ENCODE measurements at regions not wholly inside any gene's neighbourhood (a gene's known extent, or its start where the extent isn't known, plus 50 kb on each side); places are given as distances from the start of the nearest gene placed in this dataset.

GRCh38 chr3:72441284-72441994, 406.8 kb downstream of the SHQ1 start:
- H3K4me3 ChIP-seq (ENCODE audit: low read depth, low read length) = no peak overlapping the region

GRCh38 chr3:72440491-72440890, 407.8 kb downstream of the SHQ1 start:
- no peak overlapping the region for H3K4me3 ChIP-seq (ENCODE audit: low read depth, low read length)

GRCh38 chr3:72439321-72440183, 408.7 kb downstream of the SHQ1 start:
- no peak overlapping the region for H3K4me3 ChIP-seq (ENCODE audit: low read depth, low read length)

- H3K4me3 ChIP-seq (ENCODE audit: low read depth, low read length) = no peak overlapping the region
Observed at GRCh38 chr3:72437661-72438406, 410.4 kb downstream of the SHQ1 start.

- H3K4me3 ChIP-seq (ENCODE audit: low read depth, low read length) = no peak overlapping the region
Observed at GRCh38 chr3:72436863-72437592, 411.2 kb downstream of the SHQ1 start.

GRCh38 chr3:72434296-72434695, 413.9 kb downstream of the SHQ1 start:
- H3K4me3 ChIP-seq (ENCODE audit: low read depth, low read length) = no peak overlapping the region

DNA sequence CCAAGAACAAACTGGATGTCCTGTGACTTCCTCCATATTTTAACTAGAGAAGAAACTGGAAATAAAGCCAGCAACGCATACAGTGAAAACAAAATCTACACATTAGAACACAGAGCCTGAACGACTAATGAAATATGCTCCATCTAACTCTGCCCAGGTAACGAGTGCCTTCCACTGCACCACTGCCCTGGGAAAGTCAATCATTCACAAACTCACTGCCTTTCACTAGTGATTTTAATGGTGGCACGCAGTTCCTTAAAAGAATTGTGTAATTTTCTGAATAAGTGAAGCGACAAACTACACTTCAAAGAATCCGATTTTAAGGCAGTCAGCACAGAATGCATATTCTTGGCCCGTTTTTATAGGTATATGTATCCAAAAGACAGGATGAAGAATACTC, 416.0 kb downstream of the SHQ1 start:
- no peak overlapping the region for H3K4me3 ChIP-seq (ENCODE audit: low read depth, low read length)

- no peak overlapping the region for H3K4me3 ChIP-seq (ENCODE audit: low read depth, low read length)
Observed at GRCh38 chr3:72429589-72430353, 418.5 kb downstream of the SHQ1 start.

- H3K4me3 ChIP-seq (ENCODE audit: low read depth, low read length) = no peak overlapping the region
Observed at GRCh38 chr3:72428803-72429202, 419.4 kb downstream of the SHQ1 start.

DNA sequence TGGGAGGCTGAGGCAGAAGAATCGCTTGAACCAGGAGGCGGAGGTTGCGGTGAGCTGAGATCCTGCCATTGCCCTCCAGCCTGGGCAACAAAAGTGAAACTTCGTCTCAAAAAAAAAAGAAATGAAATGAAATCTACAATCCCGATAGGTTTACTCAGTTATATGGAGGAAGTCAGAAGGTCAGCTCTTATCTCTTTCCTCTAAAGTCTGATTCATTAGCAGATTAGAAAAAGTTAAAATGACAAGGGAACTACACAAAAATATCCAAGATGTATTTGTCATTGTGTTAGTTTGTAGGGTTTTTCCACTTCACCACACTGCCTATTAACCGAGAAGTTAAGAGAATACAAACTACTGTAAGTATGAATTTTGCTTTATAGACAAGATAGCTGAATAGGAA, 420.6 kb downstream of the SHQ1 start:
- no peak overlapping the region for H3K4me3 ChIP-seq (ENCODE audit: low read depth, low read length)

- H3K4me3 ChIP-seq (ENCODE audit: low read depth, low read length) = no peak overlapping the region
Observed at GRCh38 chr3:72426618-72427397, 421.4 kb downstream of the SHQ1 start.

DNA sequence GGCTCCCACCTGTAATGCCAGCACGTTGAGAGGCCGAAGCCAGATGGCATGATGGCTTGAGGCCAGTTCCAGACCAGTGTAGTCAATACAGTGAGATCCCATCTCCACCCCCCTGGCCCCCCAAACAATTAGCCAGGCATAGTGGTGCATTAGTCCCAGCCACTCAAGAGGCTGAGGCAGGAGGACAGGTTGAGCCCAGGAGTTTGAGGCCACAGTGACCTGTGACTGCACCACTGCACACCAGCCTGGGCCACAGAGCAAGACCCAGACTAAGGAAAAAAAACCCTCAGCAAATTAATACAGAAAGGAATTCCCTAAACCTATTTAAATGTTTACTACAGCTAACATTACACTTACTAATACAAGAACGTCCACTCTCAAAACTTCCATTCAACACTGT, 424.6 kb downstream of the SHQ1 start:
- H3K4me3 ChIP-seq (ENCODE audit: low read depth, low read length) = no peak overlapping the region

- H3K4me3 ChIP-seq (ENCODE audit: low read depth, low read length) = no peak overlapping the region
Observed at GRCh38 chr3:72421786-72422185, 426.5 kb downstream of the SHQ1 start.

- no peak overlapping the region for H3K4me3 ChIP-seq (ENCODE audit: low read depth, low read length)
Observed at GRCh38 chr3:72421126-72421525, 427.1 kb downstream of the SHQ1 start.

DNA sequence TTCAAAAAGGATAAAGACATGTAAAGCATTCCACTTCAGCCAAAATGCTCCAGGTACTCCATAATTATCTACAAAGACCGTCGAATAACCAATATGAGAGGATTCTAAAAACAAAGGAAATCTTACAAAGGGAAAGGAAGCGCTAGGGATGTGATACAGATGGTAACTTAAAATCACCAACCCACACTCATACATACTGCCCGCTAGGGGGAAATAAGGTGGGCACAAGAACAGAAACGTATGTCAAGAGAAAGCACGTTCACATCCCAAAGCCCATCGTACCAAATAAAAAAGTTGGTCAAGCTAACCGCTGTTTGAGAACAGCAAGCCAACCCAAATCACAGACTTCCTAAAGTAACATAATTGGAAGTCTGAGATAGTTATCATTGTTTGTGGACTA, 429.4 kb downstream of the SHQ1 start:
- H3K4me3 ChIP-seq (ENCODE audit: low read depth, low read length) = no peak overlapping the region

DNA sequence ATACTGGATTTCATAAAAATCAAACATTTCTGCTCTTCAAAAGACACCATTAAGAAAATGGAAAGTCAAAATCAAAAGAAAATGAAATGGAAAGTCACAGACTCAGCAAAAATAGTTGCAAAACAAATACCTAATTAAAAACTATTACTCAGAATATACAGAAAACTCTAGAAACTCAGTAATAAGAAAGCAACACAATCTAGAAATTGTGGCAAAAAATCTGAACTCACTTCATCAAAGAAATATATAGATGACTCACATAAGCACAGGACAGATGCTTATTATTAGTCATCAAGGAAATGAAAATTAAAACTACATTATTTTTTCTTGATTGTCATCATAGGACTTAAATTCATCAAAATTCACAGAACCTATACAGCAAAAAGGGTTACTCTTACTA, 430.0 kb downstream of the SHQ1 start:
- H3K4me3 ChIP-seq (ENCODE audit: low read depth, low read length) = no peak overlapping the region

DNA sequence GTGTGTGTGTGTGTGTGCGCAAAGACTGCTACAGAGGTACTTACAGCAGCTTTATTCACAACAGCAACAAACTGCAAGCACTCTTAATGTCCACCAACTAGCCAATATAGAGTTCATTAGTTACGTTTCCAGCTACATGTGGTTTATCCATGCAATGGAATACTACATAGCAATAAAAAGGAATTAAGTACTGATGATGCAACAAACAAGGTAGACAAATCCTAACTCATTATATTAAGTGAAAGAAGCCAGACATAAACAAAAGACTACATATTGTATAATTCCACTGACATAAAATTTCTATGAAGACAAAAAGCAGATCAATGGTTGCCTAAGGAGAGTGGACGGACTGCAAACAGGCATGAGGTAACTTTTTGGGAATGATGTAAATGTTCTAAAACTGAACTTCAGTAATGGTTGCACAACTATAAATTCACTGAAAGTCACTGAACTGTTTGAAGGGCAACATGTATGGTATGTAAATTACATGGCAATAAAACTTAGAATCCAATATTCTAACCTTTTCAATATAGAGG, 433.7 kb downstream of the SHQ1 start:
- H3K4me3 ChIP-seq (ENCODE audit: low read depth, low read length) = no peak overlapping the region

GRCh38 chr3:72413228-72413627, 435.0 kb downstream of the SHQ1 start:
- H3K4me3 ChIP-seq (ENCODE audit: low read depth, low read length) = no peak overlapping the region

- H3K4me3 ChIP-seq (ENCODE audit: low read depth, low read length) = no peak overlapping the region
Observed at GRCh38 chr3:72412340-72412956, 435.8 kb downstream of the SHQ1 start.

All from iPS-11a (cell line).